AG10803 (cell line): ENCODE measurements at regions not wholly inside any gene's neighbourhood (a gene's known extent, or its start where the extent isn't known, plus 50 kb on each side); places are given as distances from the start of the nearest gene placed in this dataset.
"Not testable (repeated sequence)": the region's sequence is repeated elsewhere in the genome, so short reads cannot be mapped to it uniquely, and the experiment has no call there.

Experiments
- DNase-seq: peaks from one replicate; pipeline ENCODE4 v3.0.0; 2010; ENCODE audit warnings: low read depth
- H3K4me3 ChIP-seq: 2 replicates; pipeline ENCODE4 v1.5.1; 2011; ENCODE audit warnings: mild to moderate bottlenecking, low read length, control low read depth
- CTCF ChIP-seq: conservative IDR thresholded peaks from 2 replicates; pipeline ENCODE4 v1.5.1; 2011; ENCODE audit warnings: mild to moderate bottlenecking, low read length, control low read depth, inconsistent platforms

GRCh38 chr4:164596318-164596878 lies 157.5 kb upstream of the SMIM31 start:
- no peak overlapping the region for H3K4me3 ChIP-seq
- no peak for TF ChIP-seq CTCF
- DNase-seq = no peak

- TF ChIP-seq CTCF = no peak
- no peak overlapping the region for H3K4me3 ChIP-seq
- DNase-seq = no peak
These were observed 157.0 kb upstream of the SMIM31 start for GRCh38 chr4:164596927-164597326.

GRCh38 chr4:164601653-164602052 lies 152.3 kb upstream of the SMIM31 start:
- TF ChIP-seq CTCF = no peak
- no peak for DNase-seq
- H3K4me3 ChIP-seq = no peak overlapping the region

GRCh38 chr4:164605791-164606190 lies 148.1 kb upstream of the SMIM31 start:
- H3K4me3 ChIP-seq, DNase-seq: not testable (repeated sequence)

GRCh38 chr4:164606478-164606877 lies 147.5 kb upstream of the SMIM31 start:
- DNase-seq = no peak
- no peak overlapping the region for H3K4me3 ChIP-seq
- no peak for TF ChIP-seq CTCF

- no peak for TF ChIP-seq CTCF
- DNase-seq = no peak
- no peak overlapping the region for H3K4me3 ChIP-seq
These were observed 140.7 kb upstream of the SMIM31 start for GRCh38 chr4:164613256-164613655.

GRCh38 chr4:164613792-164614191 lies 140.1 kb upstream of the SMIM31 start:
- H3K4me3 ChIP-seq = no peak overlapping the region
- no peak for DNase-seq
- TF ChIP-seq CTCF = no peak

GRCh38 chr4:164614329-164614728 lies 139.6 kb upstream of the SMIM31 start:
- no peak for DNase-seq
- TF ChIP-seq CTCF = no peak
- H3K4me3 ChIP-seq = no peak overlapping the region
